D721Med (cell line): ENCODE measurements at regions not wholly inside any gene's neighbourhood (a gene's known extent, or its start where the extent isn't known, plus 50 kb on each side); places are given as distances from the start of the nearest gene placed in this dataset.

Source experiments
- DNase-seq: peaks from one replicate; pipeline ENCODE4 v3.0.0; 2011; ENCODE audit warnings: low spot score; ENCODE audit not compliant: insufficient read length
- FAIRE-seq: peaks from 2 replicates; lab custom pipeline; 2011; peaks lifted over from hg19 to GRCh38; lab: Jason Lieb, UNC
- TF ChIP-seq, protein P1 (sequence below): IDR thresholded peaks from 2 replicates; pipeline ENCODE4 v1.5.1; 2012; ENCODE audit warnings: mild to moderate bottlenecking, control low read depth; ENCODE audit not compliant: insufficient read depth; ENCODE audit errors: missing control alignments

DNA sequence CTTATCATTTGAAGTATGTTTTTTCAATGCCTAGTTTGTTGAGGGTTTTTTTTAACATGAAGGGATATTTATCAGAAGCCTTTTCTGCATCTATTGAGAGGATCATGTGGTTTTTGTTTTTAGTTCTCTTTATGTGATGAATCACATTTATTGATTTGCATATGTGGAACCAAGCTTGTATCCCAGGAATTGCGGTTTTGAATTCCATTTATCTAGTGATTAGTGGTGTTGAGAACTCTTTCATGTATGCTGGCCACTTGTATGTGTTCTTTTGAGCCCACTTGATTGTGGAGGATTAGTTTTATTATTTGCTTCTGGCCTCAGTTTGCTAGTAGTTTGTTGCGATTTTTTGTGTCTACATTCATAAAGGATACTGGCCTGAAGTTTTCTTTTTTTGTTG lies 85.0 kb upstream of the CNKSR2 start:
- FAIRE-seq (no peak), DNase-seq (no peak)
- TF ChIP-seq, protein P1, sequence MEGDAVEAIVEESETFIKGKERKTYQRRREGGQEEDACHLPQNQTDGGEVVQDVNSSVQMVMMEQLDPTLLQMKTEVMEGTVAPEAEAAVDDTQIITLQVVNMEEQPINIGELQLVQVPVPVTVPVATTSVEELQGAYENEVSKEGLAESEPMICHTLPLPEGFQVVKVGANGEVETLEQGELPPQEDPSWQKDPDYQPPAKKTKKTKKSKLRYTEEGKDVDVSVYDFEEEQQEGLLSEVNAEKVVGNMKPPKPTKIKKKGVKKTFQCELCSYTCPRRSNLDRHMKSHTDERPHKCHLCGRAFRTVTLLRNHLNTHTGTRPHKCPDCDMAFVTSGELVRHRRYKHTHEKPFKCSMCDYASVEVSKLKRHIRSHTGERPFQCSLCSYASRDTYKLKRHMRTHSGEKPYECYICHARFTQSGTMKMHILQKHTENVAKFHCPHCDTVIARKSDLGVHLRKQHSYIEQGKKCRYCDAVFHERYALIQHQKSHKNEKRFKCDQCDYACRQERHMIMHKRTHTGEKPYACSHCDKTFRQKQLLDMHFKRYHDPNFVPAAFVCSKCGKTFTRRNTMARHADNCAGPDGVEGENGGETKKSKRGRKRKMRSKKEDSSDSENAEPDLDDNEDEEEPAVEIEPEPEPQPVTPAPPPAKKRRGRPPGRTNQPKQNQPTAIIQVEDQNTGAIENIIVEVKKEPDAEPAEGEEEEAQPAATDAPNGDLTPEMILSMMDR = no peak

DNA sequence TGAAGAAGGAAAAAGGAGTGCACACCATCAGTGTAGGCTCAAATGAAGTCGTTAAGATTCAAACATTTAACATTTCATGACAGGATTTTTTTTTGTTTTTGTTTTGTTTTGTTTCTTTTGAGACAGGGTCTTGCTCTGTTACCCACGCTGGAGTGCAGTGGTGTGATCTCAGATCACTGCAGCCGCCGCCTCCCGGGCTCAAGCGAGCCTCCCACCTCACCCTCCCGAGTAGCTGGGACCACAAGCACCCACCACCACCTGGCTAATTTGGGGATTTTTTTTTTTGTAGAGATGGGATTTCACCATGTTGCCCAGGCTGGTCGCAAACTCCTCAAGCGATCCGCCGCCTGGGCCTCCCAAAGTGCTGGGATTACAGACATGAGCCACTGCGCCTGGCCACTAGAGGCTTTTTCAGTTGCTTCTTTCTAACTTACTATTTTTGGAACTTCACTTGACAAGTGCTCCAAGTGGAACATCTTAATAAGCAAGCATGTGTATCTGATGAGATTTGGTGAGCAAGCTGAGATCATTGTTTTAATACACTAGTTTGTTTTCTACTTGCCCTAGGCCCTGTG lies 78.9 kb upstream of the CNKSR2 start:
- TF ChIP-seq, protein P1 = no peak
- DNase-seq (no peak), FAIRE-seq (no peak)

DNA sequence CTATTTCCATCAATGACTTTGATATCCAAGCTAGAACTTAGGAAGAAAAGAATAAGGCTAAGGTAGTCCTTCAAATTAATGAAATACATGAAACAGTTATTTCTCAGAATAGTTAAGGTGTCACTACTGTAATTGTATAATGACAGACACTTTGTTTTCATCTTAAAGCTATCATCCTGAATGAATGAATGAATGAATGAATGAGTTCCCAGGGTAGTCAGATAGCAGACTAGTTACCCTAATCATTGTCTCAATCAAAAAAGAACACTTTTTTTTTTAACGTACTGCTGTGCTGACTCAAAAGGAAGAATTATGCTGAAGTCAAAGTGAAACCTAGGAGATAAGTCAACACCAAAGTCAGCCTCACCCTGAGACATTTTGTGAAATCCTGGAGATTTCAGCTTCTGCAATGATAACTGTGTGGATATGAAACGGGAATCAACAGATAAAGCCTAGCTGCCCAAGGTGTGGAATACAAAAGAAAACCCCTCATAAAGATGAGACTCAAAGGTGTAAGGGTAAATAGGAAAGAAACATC lies 68.3 kb upstream of the CNKSR2 start:
- no peak for FAIRE-seq
- TF ChIP-seq, protein P1 = no peak

DNA sequence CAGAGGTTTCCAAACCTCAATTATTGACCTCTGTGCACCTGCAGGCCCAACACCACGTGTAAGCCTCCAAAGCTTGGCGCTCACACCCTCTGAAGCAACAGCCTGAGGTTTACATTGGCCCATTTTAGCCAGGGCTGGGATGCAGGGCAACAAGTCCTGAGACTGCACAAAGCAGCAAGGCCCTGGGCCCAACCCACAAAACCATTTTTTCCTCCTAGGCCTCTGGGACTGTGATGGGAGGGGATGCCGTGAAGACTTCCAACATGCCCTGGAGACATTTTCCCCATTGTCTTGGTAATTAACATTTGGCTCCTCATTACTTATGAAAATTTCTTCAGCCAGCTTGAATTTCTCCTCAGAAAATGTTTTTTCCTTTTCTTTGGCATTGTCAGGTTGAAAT lies 54.9 kb upstream of the CNKSR2 start:
- DNase-seq = no peak
- no peak for FAIRE-seq
- TF ChIP-seq, protein P1 = no peak

More for the DNA sequence above, 68.3 kb upstream of the CNKSR2 start:
- no peak for DNase-seq
